ENCODE measurements at regions not wholly inside any gene's neighbourhood (a gene's known extent, or its start where the extent isn't known, plus 50 kb on each side); places are given as distances from the start of the nearest gene placed in this dataset.

DNA sequence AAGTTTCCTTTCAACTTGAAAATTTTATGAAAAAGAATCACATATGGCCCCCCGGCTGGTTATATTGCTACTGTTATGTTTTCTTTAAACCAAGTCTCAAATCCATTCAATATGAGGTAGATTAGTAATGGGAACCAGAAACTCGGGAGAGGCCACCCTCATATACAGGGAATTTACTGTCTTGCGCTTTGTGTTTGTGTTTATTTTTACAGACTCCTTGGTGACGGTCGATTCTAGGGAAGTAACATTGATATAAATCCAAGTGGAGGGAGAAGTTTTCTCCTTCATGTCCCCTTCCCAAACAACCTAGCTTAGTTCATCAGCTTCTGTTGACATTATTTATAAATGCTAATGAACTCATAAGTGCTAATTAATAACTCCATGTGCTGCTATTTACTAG is 163.5 kb upstream of the LMO4 start:
- TF ChIP-seq POLR2AphosphoS5 (IDR thresholded peaks at IDR 0.05; ENCODE audit: low read depth): no peak
- TF ChIP-seq, protein P1, sequence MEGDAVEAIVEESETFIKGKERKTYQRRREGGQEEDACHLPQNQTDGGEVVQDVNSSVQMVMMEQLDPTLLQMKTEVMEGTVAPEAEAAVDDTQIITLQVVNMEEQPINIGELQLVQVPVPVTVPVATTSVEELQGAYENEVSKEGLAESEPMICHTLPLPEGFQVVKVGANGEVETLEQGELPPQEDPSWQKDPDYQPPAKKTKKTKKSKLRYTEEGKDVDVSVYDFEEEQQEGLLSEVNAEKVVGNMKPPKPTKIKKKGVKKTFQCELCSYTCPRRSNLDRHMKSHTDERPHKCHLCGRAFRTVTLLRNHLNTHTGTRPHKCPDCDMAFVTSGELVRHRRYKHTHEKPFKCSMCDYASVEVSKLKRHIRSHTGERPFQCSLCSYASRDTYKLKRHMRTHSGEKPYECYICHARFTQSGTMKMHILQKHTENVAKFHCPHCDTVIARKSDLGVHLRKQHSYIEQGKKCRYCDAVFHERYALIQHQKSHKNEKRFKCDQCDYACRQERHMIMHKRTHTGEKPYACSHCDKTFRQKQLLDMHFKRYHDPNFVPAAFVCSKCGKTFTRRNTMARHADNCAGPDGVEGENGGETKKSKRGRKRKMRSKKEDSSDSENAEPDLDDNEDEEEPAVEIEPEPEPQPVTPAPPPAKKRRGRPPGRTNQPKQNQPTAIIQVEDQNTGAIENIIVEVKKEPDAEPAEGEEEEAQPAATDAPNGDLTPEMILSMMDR (conservative IDR thresholded peaks at IDR 0.05; ENCODE audit: low read depth in 2 of 2): no peak
- TF ChIP-seq, protein P2, sequence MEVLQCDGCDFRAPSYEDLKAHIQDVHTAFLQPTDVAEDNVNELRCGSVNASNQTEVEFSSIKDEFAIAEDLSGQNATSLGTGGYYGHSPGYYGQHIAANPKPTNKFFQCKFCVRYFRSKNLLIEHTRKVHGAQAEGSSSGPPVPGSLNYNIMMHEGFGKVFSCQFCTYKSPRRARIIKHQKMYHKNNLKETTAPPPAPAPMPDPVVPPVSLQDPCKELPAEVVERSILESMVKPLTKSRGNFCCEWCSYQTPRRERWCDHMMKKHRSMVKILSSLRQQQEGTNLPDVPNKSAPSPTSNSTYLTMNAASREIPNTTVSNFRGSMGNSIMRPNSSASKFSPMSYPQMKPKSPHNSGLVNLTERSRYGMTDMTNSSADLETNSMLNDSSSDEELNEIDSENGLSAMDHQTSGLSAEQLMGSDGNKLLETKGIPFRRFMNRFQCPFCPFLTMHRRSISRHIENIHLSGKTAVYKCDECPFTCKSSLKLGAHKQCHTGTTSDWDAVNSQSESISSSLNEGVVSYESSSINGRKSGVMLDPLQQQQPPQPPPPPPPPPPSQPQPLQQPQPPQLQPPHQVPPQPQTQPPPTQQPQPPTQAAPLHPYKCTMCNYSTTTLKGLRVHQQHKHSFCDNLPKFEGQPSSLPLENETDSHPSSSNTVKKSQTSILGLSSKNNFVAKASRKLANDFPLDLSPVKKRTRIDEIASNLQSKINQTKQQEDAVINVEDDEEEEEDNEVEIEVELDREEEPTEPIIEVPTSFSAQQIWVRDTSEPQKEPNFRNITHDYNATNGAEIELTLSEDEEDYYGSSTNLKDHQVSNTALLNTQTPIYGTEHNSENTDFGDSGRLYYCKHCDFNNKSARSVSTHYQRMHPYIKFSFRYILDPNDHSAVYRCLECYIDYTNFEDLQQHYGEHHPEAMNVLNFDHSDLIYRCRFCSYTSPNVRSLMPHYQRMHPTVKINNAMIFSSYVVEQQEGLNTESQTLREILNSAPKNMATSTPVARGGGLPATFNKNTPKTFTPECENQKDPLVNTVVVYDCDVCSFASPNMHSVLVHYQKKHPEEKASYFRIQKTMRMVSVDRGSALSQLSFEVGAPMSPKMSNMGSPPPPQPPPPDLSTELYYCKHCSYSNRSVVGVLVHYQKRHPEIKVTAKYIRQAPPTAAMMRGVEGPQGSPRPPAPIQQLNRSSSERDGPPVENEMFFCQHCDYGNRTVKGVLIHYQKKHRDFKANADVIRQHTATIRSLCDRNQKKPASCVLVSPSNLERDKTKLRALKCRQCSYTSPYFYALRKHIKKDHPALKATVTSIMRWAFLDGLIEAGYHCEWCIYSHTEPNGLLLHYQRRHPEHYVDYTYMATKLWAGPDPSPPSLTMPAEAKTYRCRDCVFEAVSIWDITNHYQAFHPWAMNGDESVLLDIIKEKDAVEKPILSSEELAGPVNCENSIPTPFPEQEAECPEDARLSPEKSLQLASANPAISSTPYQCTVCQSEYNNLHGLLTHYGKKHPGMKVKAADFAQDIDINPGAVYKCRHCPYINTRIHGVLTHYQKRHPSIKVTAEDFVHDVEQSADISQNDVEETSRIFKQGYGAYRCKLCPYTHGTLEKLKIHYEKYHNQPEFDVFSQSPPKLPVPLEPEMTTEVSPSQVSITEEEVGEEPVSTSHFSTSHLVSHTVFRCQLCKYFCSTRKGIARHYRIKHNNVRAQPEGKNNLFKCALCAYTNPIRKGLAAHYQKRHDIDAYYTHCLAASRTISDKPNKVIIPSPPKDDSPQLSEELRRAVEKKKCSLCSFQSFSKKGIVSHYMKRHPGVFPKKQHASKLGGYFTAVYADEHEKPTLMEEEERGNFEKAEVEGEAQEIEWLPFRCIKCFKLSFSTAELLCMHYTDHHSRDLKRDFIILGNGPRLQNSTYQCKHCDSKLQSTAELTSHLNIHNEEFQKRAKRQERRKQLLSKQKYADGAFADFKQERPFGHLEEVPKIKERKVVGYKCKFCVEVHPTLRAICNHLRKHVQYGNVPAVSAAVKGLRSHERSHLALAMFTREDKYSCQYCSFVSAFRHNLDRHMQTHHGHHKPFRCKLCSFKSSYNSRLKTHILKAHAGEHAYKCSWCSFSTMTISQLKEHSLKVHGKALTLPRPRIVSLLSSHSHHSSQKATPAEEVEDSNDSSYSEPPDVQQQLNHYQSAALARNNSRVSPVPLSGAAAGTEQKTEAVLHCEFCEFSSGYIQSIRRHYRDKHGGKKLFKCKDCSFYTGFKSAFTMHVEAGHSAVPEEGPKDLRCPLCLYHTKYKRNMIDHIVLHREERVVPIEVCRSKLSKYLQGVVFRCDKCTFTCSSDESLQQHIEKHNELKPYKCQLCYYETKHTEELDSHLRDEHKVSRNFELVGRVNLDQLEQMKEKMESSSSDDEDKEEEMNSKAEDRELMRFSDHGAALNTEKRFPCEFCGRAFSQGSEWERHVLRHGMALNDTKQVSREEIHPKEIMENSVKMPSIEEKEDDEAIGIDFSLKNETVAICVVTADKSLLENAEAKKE (CRISPR knock-in tag; IDR thresholded peaks at IDR 0.05): no peak
- TF ChIP-seq, protein P3, sequence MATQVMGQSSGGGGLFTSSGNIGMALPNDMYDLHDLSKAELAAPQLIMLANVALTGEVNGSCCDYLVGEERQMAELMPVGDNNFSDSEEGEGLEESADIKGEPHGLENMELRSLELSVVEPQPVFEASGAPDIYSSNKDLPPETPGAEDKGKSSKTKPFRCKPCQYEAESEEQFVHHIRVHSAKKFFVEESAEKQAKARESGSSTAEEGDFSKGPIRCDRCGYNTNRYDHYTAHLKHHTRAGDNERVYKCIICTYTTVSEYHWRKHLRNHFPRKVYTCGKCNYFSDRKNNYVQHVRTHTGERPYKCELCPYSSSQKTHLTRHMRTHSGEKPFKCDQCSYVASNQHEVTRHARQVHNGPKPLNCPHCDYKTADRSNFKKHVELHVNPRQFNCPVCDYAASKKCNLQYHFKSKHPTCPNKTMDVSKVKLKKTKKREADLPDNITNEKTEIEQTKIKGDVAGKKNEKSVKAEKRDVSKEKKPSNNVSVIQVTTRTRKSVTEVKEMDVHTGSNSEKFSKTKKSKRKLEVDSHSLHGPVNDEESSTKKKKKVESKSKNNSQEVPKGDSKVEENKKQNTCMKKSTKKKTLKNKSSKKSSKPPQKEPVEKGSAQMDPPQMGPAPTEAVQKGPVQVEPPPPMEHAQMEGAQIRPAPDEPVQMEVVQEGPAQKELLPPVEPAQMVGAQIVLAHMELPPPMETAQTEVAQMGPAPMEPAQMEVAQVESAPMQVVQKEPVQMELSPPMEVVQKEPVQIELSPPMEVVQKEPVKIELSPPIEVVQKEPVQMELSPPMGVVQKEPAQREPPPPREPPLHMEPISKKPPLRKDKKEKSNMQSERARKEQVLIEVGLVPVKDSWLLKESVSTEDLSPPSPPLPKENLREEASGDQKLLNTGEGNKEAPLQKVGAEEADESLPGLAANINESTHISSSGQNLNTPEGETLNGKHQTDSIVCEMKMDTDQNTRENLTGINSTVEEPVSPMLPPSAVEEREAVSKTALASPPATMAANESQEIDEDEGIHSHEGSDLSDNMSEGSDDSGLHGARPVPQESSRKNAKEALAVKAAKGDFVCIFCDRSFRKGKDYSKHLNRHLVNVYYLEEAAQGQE (IDR thresholded peaks at IDR 0.05; ENCODE audit: unreplicated experiment): no peak
- no peak for TF ChIP-seq CREB1 (CRISPR knock-in tag; IDR thresholded peaks at IDR 0.05; ENCODE audit: low read depth)
- TF ChIP-seq JUNB (IDR thresholded peaks at IDR 0.05; ENCODE audit: unreplicated experiment): no peak
- TF ChIP-seq EZH2 (IDR thresholded peaks at IDR 0.05; ENCODE audit: low read depth, unreplicated experiment): no peak
- TF ChIP-seq, protein P4, sequence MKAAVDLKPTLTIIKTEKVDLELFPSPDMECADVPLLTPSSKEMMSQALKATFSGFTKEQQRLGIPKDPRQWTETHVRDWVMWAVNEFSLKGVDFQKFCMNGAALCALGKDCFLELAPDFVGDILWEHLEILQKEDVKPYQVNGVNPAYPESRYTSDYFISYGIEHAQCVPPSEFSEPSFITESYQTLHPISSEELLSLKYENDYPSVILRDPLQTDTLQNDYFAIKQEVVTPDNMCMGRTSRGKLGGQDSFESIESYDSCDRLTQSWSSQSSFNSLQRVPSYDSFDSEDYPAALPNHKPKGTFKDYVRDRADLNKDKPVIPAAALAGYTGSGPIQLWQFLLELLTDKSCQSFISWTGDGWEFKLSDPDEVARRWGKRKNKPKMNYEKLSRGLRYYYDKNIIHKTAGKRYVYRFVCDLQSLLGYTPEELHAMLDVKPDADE (IDR thresholded peaks at IDR 0.05): no peak
- TF ChIP-seq NANOG (IDR thresholded peaks at IDR 0.05; ENCODE audit: borderline replicate concordance): no peak
- no peak for TF ChIP-seq EZH2phosphoT487 (IDR thresholded peaks at IDR 0.05; ENCODE audit: unreplicated experiment)
- no peak for TF ChIP-seq ZNF331 (CRISPR knock-in tag; IDR thresholded peaks at IDR 0.05; ENCODE audit: low read depth)
- TF ChIP-seq STAT1 (IDR thresholded peaks at IDR 0.05; ENCODE audit: unreplicated experiment): no peak

All from GM23338 (cell line).